ENCODE measurements at regions not wholly inside any gene's neighbourhood (a gene's known extent, or its start where the extent isn't known, plus 50 kb on each side); places are given as distances from the start of the nearest gene placed in this dataset.

- TF ChIP-seq, protein P1, sequence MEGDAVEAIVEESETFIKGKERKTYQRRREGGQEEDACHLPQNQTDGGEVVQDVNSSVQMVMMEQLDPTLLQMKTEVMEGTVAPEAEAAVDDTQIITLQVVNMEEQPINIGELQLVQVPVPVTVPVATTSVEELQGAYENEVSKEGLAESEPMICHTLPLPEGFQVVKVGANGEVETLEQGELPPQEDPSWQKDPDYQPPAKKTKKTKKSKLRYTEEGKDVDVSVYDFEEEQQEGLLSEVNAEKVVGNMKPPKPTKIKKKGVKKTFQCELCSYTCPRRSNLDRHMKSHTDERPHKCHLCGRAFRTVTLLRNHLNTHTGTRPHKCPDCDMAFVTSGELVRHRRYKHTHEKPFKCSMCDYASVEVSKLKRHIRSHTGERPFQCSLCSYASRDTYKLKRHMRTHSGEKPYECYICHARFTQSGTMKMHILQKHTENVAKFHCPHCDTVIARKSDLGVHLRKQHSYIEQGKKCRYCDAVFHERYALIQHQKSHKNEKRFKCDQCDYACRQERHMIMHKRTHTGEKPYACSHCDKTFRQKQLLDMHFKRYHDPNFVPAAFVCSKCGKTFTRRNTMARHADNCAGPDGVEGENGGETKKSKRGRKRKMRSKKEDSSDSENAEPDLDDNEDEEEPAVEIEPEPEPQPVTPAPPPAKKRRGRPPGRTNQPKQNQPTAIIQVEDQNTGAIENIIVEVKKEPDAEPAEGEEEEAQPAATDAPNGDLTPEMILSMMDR (IDR thresholded peaks at IDR 0.05), result no peak
- no peak for TF ChIP-seq POLR2A (IDR thresholded peaks at IDR 0.05)
Measured at GRCh38 chr12:123097561-123098084, 53.3 kb downstream of the PITPNM2 start.

All from tibial nerve (tissue), 3 donors.